ENCODE measurements at regions not wholly inside any gene's neighbourhood (a gene's known extent, or its start where the extent isn't known, plus 50 kb on each side); places are given as distances from the start of the nearest gene placed in this dataset.
"Not testable (repeated sequence)": the region's sequence is repeated elsewhere in the genome, so short reads cannot be mapped to it uniquely, and the experiment has no call there.

- H3K36me3 ChIP-seq (ENCODE audit: insufficient read depth, low read length) = no peaks in the 10 kb centered on the region
- H3K4me1 ChIP-seq (ENCODE audit: control insufficient read depth, insufficient read depth, low read length) = no peaks in the 10 kb centered on the region
- H3K4me2 ChIP-seq (ENCODE audit: low read length) = no peak overlapping the region
- H3K9ac ChIP-seq (ENCODE audit: low read depth, low read length) = no peak overlapping the region
- H3K27me3 ChIP-seq (ENCODE audit: control insufficient read depth, insufficient read depth, low read length) = no peaks in the 10 kb centered on the region
- H3K4me3 ChIP-seq (ENCODE audit: low read length) = no peak overlapping the region
- H3K9me3 ChIP-seq (replicated peaks; ENCODE audit: low read length) = no peaks in the 10 kb centered on the region
These were observed 87.5 kb upstream of the TMEM170B start for GRCh38 chr6:11450037-11450436.

GRCh38 chr6:11449408-11449807, 88.1 kb upstream of the TMEM170B start:
- H3K9ac ChIP-seq (ENCODE audit: low read depth, low read length) = no peak overlapping the region
- no peak overlapping the region for H3K4me2 ChIP-seq (ENCODE audit: low read length)
- no peak overlapping the region for H3K4me3 ChIP-seq (ENCODE audit: low read length)
- no peaks in the 10 kb centered on the region for H3K4me1 ChIP-seq (ENCODE audit: control insufficient read depth, insufficient read depth, low read length)
- H3K36me3 ChIP-seq (ENCODE audit: insufficient read depth, low read length) = no peaks in the 10 kb centered on the region
- H3K27me3 ChIP-seq (ENCODE audit: control insufficient read depth, insufficient read depth, low read length) = no peaks in the 10 kb centered on the region
- H3K9me3 ChIP-seq (replicated peaks; ENCODE audit: low read length) = no peaks in the 10 kb centered on the region

GRCh38 chr6:11448038-11448437, 89.5 kb upstream of the TMEM170B start:
- no peaks in the 10 kb centered on the region for H3K9me3 ChIP-seq (replicated peaks; ENCODE audit: low read length)

GRCh38 chr6:11447265-11447664, 90.3 kb upstream of the TMEM170B start:
- Histone ChIP-seq H3K4me3 (ENCODE audit: low read length) (no peak overlapping the region), H3K36me3 (ENCODE audit: insufficient read depth, low read length) (no peaks in the 10 kb centered on the region), H3K4me1 (ENCODE audit: control insufficient read depth, insufficient read depth, low read length) (no peaks in the 10 kb centered on the region), H3K9ac (ENCODE audit: low read depth, low read length) (no peak overlapping the region), H3K27me3 (ENCODE audit: control insufficient read depth, insufficient read depth, low read length) (no peaks in the 10 kb centered on the region), H3K4me2 (ENCODE audit: low read length) (no peak overlapping the region), H3K9me3 (replicated peaks; ENCODE audit: low read length) (no peaks in the 10 kb centered on the region)

More at GRCh38 chr6:11448038-11448437, 89.5 kb upstream of the TMEM170B start:
- no peaks in the 10 kb centered on the region for H3K36me3 ChIP-seq (ENCODE audit: insufficient read depth, low read length)
- H3K4me2 ChIP-seq (ENCODE audit: low read length) = no peak overlapping the region
- H3K4me3 ChIP-seq (ENCODE audit: low read length) = no peak overlapping the region
- no peaks in the 10 kb centered on the region for H3K27me3 ChIP-seq (ENCODE audit: control insufficient read depth, insufficient read depth, low read length)
- H3K4me1 ChIP-seq (ENCODE audit: control insufficient read depth, insufficient read depth, low read length) = no peaks in the 10 kb centered on the region
- no peak overlapping the region for H3K9ac ChIP-seq (ENCODE audit: low read depth, low read length)

GRCh38 chr6:11445146-11445545, 92.4 kb upstream of the TMEM170B start:
- H3K4me1 ChIP-seq (ENCODE audit: control insufficient read depth, insufficient read depth, low read length) = no peaks in the 10 kb centered on the region
- H3K4me3 ChIP-seq (ENCODE audit: low read length) = no peak overlapping the region
- no peak overlapping the region for H3K9ac ChIP-seq (ENCODE audit: low read depth, low read length)
- H3K27me3 ChIP-seq (ENCODE audit: control insufficient read depth, insufficient read depth, low read length) = no peaks in the 10 kb centered on the region
- H3K36me3 ChIP-seq (ENCODE audit: insufficient read depth, low read length) = no peaks in the 10 kb centered on the region
- H3K9me3 ChIP-seq (replicated peaks; ENCODE audit: low read length) = no peaks in the 10 kb centered on the region
- H3K4me2 ChIP-seq (ENCODE audit: low read length) = no peak overlapping the region

GRCh38 chr6:11443125-11443524, 94.4 kb upstream of the TMEM170B start:
- not testable (repeated sequence) for H3K9ac ChIP-seq (ENCODE audit: low read depth, low read length); H3K36me3 ChIP-seq (ENCODE audit: insufficient read depth, low read length); H3K4me1 ChIP-seq (ENCODE audit: control insufficient read depth, insufficient read depth, low read length); H3K9me3 ChIP-seq (replicated peaks; ENCODE audit: low read length); H3K4me2 ChIP-seq (ENCODE audit: low read length); H3K4me3 ChIP-seq (ENCODE audit: low read length); H3K27me3 ChIP-seq (ENCODE audit: control insufficient read depth, insufficient read depth, low read length)

- Histone ChIP-seq H3K4me3 (ENCODE audit: low read length) (no peak overlapping the region), H3K4me1 (ENCODE audit: control insufficient read depth, insufficient read depth, low read length) (peaks cover 8% of the 10 kb centered on the region), H3K9me3 (replicated peaks; ENCODE audit: low read length) (no peaks in the 10 kb centered on the region), H3K36me3 (ENCODE audit: insufficient read depth, low read length) (no peaks in the 10 kb centered on the region), H3K27me3 (ENCODE audit: control insufficient read depth, insufficient read depth, low read length) (no peaks in the 10 kb centered on the region), H3K9ac (ENCODE audit: low read depth, low read length) (no peak overlapping the region), H3K4me2 (ENCODE audit: low read length) (no peak overlapping the region)
These were observed 95.1 kb upstream of the TMEM170B start for GRCh38 chr6:11442495-11442894.

GRCh38 chr6:11439876-11440275, 97.7 kb upstream of the TMEM170B start:
- peaks cover 12% of the 10 kb centered on the region for H3K4me1 ChIP-seq (ENCODE audit: control insufficient read depth, insufficient read depth, low read length)
- H3K4me2 ChIP-seq (ENCODE audit: low read length) = no peak overlapping the region
- no peaks in the 10 kb centered on the region for H3K9me3 ChIP-seq (replicated peaks; ENCODE audit: low read length)
- H3K27me3 ChIP-seq (ENCODE audit: control insufficient read depth, insufficient read depth, low read length) = no peaks in the 10 kb centered on the region
- H3K4me3 ChIP-seq (ENCODE audit: low read length) = no peak overlapping the region
- H3K9ac ChIP-seq (ENCODE audit: low read depth, low read length) = no peak overlapping the region
- no peaks in the 10 kb centered on the region for H3K36me3 ChIP-seq (ENCODE audit: insufficient read depth, low read length)

GRCh38 chr6:11439017-11439420, 98.5 kb upstream of the TMEM170B start:
- Histone ChIP-seq H3K9me3 (replicated peaks; ENCODE audit: low read length) (no peaks in the 10 kb centered on the region), H3K27me3 (ENCODE audit: control insufficient read depth, insufficient read depth, low read length) (no peaks in the 10 kb centered on the region), H3K9ac (ENCODE audit: low read depth, low read length) (no peak overlapping the region), H3K36me3 (ENCODE audit: insufficient read depth, low read length) (no peaks in the 10 kb centered on the region), H3K4me3 (ENCODE audit: low read length) (no peak overlapping the region), H3K4me1 (ENCODE audit: control insufficient read depth, insufficient read depth, low read length) (peaks cover 21% of the 10 kb centered on the region), H3K4me2 (ENCODE audit: low read length) (no peak overlapping the region)

- no peak overlapping the region for H3K9ac ChIP-seq (ENCODE audit: low read depth, low read length)
- no peaks in the 10 kb centered on the region for H3K9me3 ChIP-seq (replicated peaks; ENCODE audit: low read length)
These were observed 99.6 kb upstream of the TMEM170B start for GRCh38 chr6:11437824-11438459.

GRCh38 chr6:11436508-11437096, 100.9 kb upstream of the TMEM170B start:
- no peak overlapping the region for H3K4me2 ChIP-seq (ENCODE audit: low read length)
- no peaks in the 10 kb centered on the region for H3K9me3 ChIP-seq (replicated peaks; ENCODE audit: low read length)
- H3K4me3 ChIP-seq (ENCODE audit: low read length) = no peak overlapping the region
- H3K9ac ChIP-seq (ENCODE audit: low read depth, low read length) = no peak overlapping the region
- H3K27me3 ChIP-seq (ENCODE audit: control insufficient read depth, insufficient read depth, low read length) = no peaks in the 10 kb centered on the region
- no peaks in the 10 kb centered on the region for H3K36me3 ChIP-seq (ENCODE audit: insufficient read depth, low read length)
- peaks cover 43% of the 10 kb centered on the region for H3K4me1 ChIP-seq (ENCODE audit: control insufficient read depth, insufficient read depth, low read length)

More at GRCh38 chr6:11437824-11438459, 99.6 kb upstream of the TMEM170B start:
- Histone ChIP-seq H3K4me3 (ENCODE audit: low read length) (no peak overlapping the region), H3K4me2 (ENCODE audit: low read length) (peak overlapping the region; percentile 1), H3K4me1 (ENCODE audit: control insufficient read depth, insufficient read depth, low read length) (peaks cover 32% of the 10 kb centered on the region), H3K36me3 (ENCODE audit: insufficient read depth, low read length) (no peaks in the 10 kb centered on the region), H3K27me3 (ENCODE audit: control insufficient read depth, insufficient read depth, low read length) (no peaks in the 10 kb centered on the region)
